Gastrocnemius medialis (tissue), 4 donors: ENCODE measurements at regions not wholly inside any gene's neighbourhood (a gene's known extent, or its start where the extent isn't known, plus 50 kb on each side); places are given as distances from the start of the nearest gene placed in this dataset.

Source experiments
- ATAC-seq, 2 donors: fragments of 150-250 bp; one replicate each; pipeline ENCODE4 v1.9.1; 2016
- DNase-seq, 2 donors: peaks; one replicate each; pipeline ENCODE4 v3.0.0-alpha.2; 2019
- H3K27ac ChIP-seq, 4 donors: fragments of 200-600 bp; sonication (generic); 1 replicate in 1 of 4; 2 replicates in 3 of 4; pipeline ENCODE4 v1.5.1; 2016 to 2018; ENCODE audit warnings: mild to moderate bottlenecking in 2 of 4, moderate library complexity in 1 of 4
- H3K27me3 ChIP-seq, 3 donors: fragments of 200-600 bp; sonication (generic) in 2 of 3; 1 replicate in 1 of 3; 2 replicates in 2 of 3; pipeline versions ENCODE4 v1.5.1 to v1.6.0; 2016 to 2019; ENCODE audit warnings: mild to moderate bottlenecking in 1 of 3, moderate library complexity in 1 of 3
- H3K36me3 ChIP-seq, 2 donors: fragments of 200-600 bp; sonication (generic) in 1 of 2; one replicate each; pipeline ENCODE4 v1.5.1; 2017 to 2018
- H3K4me1 ChIP-seq, 2 donors: fragments of 200-600 bp; sonication (generic) in 1 of 2; one replicate each; pipeline ENCODE4 v1.5.1; 2016 to 2017; ENCODE audit warnings: mild to moderate bottlenecking in 2 of 2
- H3K4me3 ChIP-seq, 4 donors: fragments of 200-600 bp; sonication (generic) in 3 of 4; 1 replicate in 1 of 4; 2 replicates in 3 of 4; pipeline ENCODE4 v1.5.1; 2016 to 2019; ENCODE audit warnings: mild to moderate bottlenecking in 2 of 4
- H3K9me3 ChIP-seq, 3 donors: fragments of 200-600 bp; sonication (generic) in 2 of 3; 1 replicate in 1 of 3; 2 replicates in 2 of 3; pipeline ENCODE4 v1.5.1; 2016 to 2019
- CTCF ChIP-seq, 5 experiments: fragments of 450-650 bp in 3 of 5; fragments of 200-600 bp in 2 of 5; sonication (generic) in 2 of 5; IDR thresholded peaks in 4 of 5; conservative IDR thresholded peaks in 1 of 5; 1 replicate in 4 of 5; 2 replicates in 1 of 5; pipeline ENCODE4 v1.5.1; 2016 to 2019; ENCODE audit warnings: antibody characterized with exemption in 5 of 5, mild to moderate bottlenecking in 3 of 5, moderate library complexity in 3 of 5
- POLR2A ChIP-seq, 2 donors: fragments of 450-650 bp; IDR thresholded peaks; one replicate each; pipeline ENCODE4 v1.6.1; 2017; ENCODE audit warnings: antibody characterized with exemption in 2 of 2, mild to moderate bottlenecking in 2 of 2, moderate library complexity in 2 of 2
- in situ Hi-C, 4 donors: fragments of 200-750 bp; cut with MboI; loops; one replicate each; pipeline versions ENCODE4 v1.15.0 to v1.8.0; 2017; ENCODE audit warnings: low sequenced_read_pairs in 4 of 4
- intact Hi-C: fragments of 100-400 bp; cut with DNase I; formaldehyde crosslinking; loops from one replicate; pipeline ENCODE4 v1.15.1; 2023; ENCODE audit warnings: low total_unique reads

- in situ Hi-C loops (loop anchor here in 2 of 4 donors (25.0 kb wide), 2 partner anchors 215 to 265 kb away; partner anchors contain the start of gene TAL2 (in 1 of the 2)), intact Hi-C loops (no loop called here)
- no peaks in the 10 kb centered on the region for H3K9me3 ChIP-seq
- H3K36me3 ChIP-seq: no peaks in the 10 kb centered on the region
- H3K4me3 ChIP-seq: no peak overlapping the region
- H3K4me1 ChIP-seq: no peaks in the 10 kb centered on the region
- H3K27ac ChIP-seq: no peak overlapping the region
- no peak for TF ChIP-seq CTCF (IDR thresholded peaks at IDR 0.05 in 4 of 5, conservative IDR thresholded peaks at IDR 0.05 in 1 of 5)
- DNase-seq (no peak), ATAC-seq (no peak)
- no peaks in the 10 kb centered on the region for H3K27me3 ChIP-seq
Observed at GRCh38 chr9:105877721-105878120, 183.4 kb downstream of the TMEM38B start.

GRCh38 chr9:105879181-105879580 lies 184.8 kb downstream of the TMEM38B start:
- H3K27me3 ChIP-seq: no peaks in the 10 kb centered on the region
- H3K36me3 ChIP-seq: no peaks in the 10 kb centered on the region
- DNase-seq (no peak), ATAC-seq (no peak)
- H3K27ac ChIP-seq: no peak overlapping the region
- in situ Hi-C loops (loop anchor here in 2 of 4 donors (25.0 kb wide), 2 partner anchors 217 to 267 kb away; partner anchors contain the start of gene TAL2 (in 1 of the 2)), intact Hi-C loops (no loop called here)
- no peaks in the 10 kb centered on the region for H3K4me1 ChIP-seq
- TF ChIP-seq CTCF (IDR thresholded peaks at IDR 0.05 in 4 of 5, conservative IDR thresholded peaks at IDR 0.05 in 1 of 5) (no peak), POLR2A (IDR thresholded peaks at IDR 0.05) (no peak)
- H3K9me3 ChIP-seq: no peaks in the 10 kb centered on the region
- no peak overlapping the region for H3K4me3 ChIP-seq

- no peak for TF ChIP-seq POLR2A (IDR thresholded peaks at IDR 0.05)
- no peak for TF ChIP-seq CTCF (IDR thresholded peaks at IDR 0.05 in 4 of 5, conservative IDR thresholded peaks at IDR 0.05 in 1 of 5)
- no peaks in the 10 kb centered on the region for H3K27me3 ChIP-seq
- intact Hi-C loops: no loop called here
- H3K27ac ChIP-seq: no peak overlapping the region
- H3K4me3 ChIP-seq: no peak overlapping the region
- no peak for ATAC-seq
- no peaks in the 10 kb centered on the region for H3K9me3 ChIP-seq
- H3K36me3 ChIP-seq: no peaks in the 10 kb centered on the region
- in situ Hi-C loops: loop anchor here (5.0 to 25.0 kb wide), 4 partner anchors 218 to 268 kb away; partner anchors contain the start of gene TAL2 (in 1 of the 4)
- no peak for DNase-seq
- H3K4me1 ChIP-seq: no peaks in the 10 kb centered on the region
Observed at GRCh38 chr9:105880517-105880916, 186.2 kb downstream of the TMEM38B start.

GRCh38 chr9:105881021-105881420 lies 186.7 kb downstream of the TMEM38B start:
- H3K4me1 ChIP-seq: no peaks in the 10 kb centered on the region
- no peaks in the 10 kb centered on the region for H3K36me3 ChIP-seq
- no peak for ATAC-seq
- in situ Hi-C loops: loop anchor here (5.0 to 25.0 kb wide), 4 partner anchors 219 to 269 kb away; partner anchors contain the start of gene TAL2 (in 1 of the 4)
- no peak overlapping the region for H3K27ac ChIP-seq
- no peaks in the 10 kb centered on the region for H3K27me3 ChIP-seq
- no peak for TF ChIP-seq CTCF (IDR thresholded peaks at IDR 0.05 in 4 of 5, conservative IDR thresholded peaks at IDR 0.05 in 1 of 5)
- no peak for TF ChIP-seq POLR2A (IDR thresholded peaks at IDR 0.05)
- H3K9me3 ChIP-seq: no peaks in the 10 kb centered on the region
- intact Hi-C loops: loop anchor here (1.0 kb wide), 2 partner anchors 225 to 272 kb away; no protein-coding TSS in a partner anchor
- H3K4me3 ChIP-seq: no peak overlapping the region
- no peak for DNase-seq
